ENCODE measurements at regions not wholly inside any gene's neighbourhood (a gene's known extent, or its start where the extent isn't known, plus 50 kb on each side); places are given as distances from the start of the nearest gene placed in this dataset.

DNA sequence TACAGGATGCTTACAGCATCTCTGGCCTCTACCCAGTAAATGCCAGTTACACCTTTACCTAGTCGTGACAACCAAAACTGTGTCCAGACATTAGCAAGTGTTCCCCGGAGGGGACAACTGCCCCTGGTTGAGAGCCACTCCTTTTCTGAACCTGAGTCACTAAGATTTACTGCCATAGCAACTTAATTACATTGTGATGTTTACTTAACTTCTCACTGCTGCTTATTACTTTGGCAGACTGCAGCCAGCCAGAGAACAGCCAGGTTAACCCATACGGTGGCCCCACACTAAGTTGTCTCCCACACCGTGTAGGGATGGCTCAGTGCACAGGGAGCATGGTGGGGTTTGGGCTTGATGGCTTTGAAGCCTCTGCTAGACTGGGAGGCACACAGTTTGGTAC is 204.7 kb upstream of the SULF2 start (continued):
- TF ChIP-seq, protein P1, sequence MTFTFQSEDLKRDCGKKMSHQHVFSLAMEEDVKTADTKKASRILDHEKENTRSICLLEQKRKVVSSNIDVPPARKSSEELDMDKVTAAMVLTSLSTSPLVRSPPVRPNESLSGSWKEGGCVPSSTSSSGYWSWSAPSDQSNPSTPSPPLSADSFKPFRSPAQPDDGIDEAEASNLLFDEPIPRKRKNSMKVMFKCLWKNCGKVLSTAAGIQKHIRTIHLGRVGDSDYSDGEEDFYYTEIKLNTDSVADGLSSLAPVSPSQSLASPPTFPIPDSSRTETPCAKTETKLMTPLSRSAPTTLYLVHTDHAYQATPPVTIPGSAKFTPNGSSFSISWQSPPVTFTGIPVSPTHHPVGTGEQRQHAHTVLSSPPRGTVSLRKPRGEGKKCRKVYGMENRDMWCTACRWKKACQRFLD (CRISPR knock-in tag; IDR thresholded peaks at IDR 0.05; ENCODE audit: borderline replicate concordance): no peak
- TF ChIP-seq KLF6 (CRISPR knock-in tag; IDR thresholded peaks at IDR 0.05) (no peak), AHR (CRISPR knock-in tag; IDR thresholded peaks at IDR 0.05) (no peak), CREB1 (IDR thresholded peaks at IDR 0.05) (no peak), CREB1 (CRISPR knock-in tag; IDR thresholded peaks at IDR 0.05) (no peak), GABPA (IDR thresholded peaks at IDR 0.05; ENCODE audit: low read depth, low read length) (no peak), GABPA (CRISPR knock-in tag; IDR thresholded peaks at IDR 0.05; ENCODE audit: low read depth) (no peak)

DNA sequence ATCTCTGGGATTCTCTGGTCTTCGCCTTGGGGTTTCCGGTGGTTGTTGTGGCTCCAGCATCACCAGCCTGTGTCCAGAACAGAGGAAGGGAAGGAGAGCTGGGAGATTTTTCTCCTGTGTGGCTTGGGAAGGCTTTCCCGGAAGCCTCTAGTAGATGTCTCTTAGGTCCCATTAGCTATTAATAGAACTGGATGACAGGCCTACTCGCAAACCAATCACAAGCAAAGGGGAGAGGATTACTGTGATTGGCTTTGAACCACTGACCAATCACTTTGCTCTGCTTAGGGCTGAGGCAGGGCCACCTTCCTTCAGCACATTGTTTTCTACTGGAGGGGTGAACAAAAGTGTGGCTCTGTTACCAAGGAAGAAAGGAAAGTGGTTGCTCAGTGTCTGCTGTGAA is 203.4 kb upstream of the SULF2 start:
- WGBS (ENCODE audit: low lambda C conversion rate): 43% methylated on average over 4 of the region's 4 CpGs
- Histone ChIP-seq H3K79me2 (ENCODE audit: insufficient read depth, low read length) (no peaks in the 10 kb centered on the region), H2AFZ (ENCODE audit: low read length) (no peak overlapping the region), H3K27ac (ENCODE audit: extremely low read length, insufficient read depth, low read length) (no peak overlapping the region), H3K4me3 (replicated peaks in 1 of 3; ENCODE audit: insufficient read depth in 1 of 3, low read depth in 2 of 3, low read length in 3 of 3) (no peak overlapping the region), H3K9me3 (ENCODE audit: low read length) (peaks cover 15% of the 10 kb centered on the region), H3K27me3 (ENCODE audit: control insufficient read depth in 1 of 2, insufficient read depth in 2 of 2, low read length in 2 of 2) (peaks cover 4 to 17% of the 10 kb centered on the region in 2 experiments; a peak in 3 of 5 replicates), H3K4me1 (ENCODE audit: insufficient read depth, low read length) (peaks cover 6% of the 10 kb centered on the region; the same call in 1 of the 2 replicates), H3K9ac (ENCODE audit: insufficient read depth, low read depth, low read length) (no peak overlapping the region), H3K4me2 (ENCODE audit: low read depth, low read length) (no peak overlapping the region), H3K36me3 (replicated peaks in 1 of 2; ENCODE audit: control insufficient read depth in 1 of 2, insufficient read depth in 2 of 2, low read length in 2 of 2) (no peaks in the 10 kb centered on the region), H4K20me1 (ENCODE audit: insufficient read depth, low read length) (no peaks in the 10 kb centered on the region)
- DNase-seq (ENCODE audit: low spot score) (no peak), FAIRE-seq (no peak), ATAC-seq (no peak)
- CTCF ChIA-PET (ENCODE audit: low intra/inter-chr PET ratio, low total read pairs): no interaction called here
- TF ChIP-seq CC2D1A (CRISPR knock-in tag; IDR thresholded peaks at IDR 0.05): no peak
- no peak for TF ChIP-seq ZNF572 (CRISPR knock-in tag; IDR thresholded peaks at IDR 0.05)
- 0 out of 2 replicates have a peak, but pooled peaks have one; percentile 18 for TF ChIP-seq NFYB (CRISPR knock-in tag; IDR thresholded peaks at IDR 0.05)
- no peak for TF ChIP-seq ZNF660 (CRISPR knock-in tag; IDR thresholded peaks at IDR 0.05; ENCODE audit: borderline replicate concordance, low read depth)
- BruUV-seq (replicated peaks): no TSS peak
- in situ Hi-C loops (cut with HindIII; ENCODE audit: extremely low pct_ligation_motif_present, low pct_unique_long_range_greater_than_20kb) (no loop called here), intact Hi-C loops (cut with micrococcal nuclease; ENCODE audit: unreplicated experiment) (no loop called here)
- POLR2A ChIA-PET: no interaction called here
